ENCODE measurements at regions not wholly inside any gene's neighbourhood (a gene's known extent, or its start where the extent isn't known, plus 50 kb on each side); places are given as distances from the start of the nearest gene placed in this dataset.
A peak's percentile ranks its signal among the peaks of the same experiment; 100 is the strongest.
"Not testable (repeated sequence)": the region's sequence is repeated elsewhere in the genome, so short reads cannot be mapped to it uniquely, and the experiment has no call there.

DNA sequence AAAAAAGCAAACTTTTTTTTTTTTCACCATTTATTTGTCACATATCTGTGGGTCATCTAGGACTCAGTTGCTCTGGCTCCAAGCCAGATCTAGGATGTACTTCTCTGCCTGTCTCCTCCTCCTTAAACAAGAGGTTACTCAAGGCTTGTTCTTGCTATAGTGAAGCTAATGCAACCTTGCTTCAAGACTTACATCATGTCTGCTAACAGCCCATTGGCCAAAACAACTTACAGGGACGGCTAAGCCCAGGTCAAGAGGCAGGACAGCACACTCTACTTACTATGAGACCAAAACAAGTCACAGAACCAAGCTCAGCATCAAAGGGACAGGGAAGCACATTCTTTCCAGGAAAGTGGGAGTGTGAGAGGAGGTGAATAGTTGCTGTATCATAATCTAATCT is 123.8 kb upstream of the BNIP2 start:
- peaks cover 0 to 6% (median 0%) of the 10 kb centered on the region in 7 donors for H3K9me3 Mint-ChIP-seq
- H3K27ac Mint-ChIP-seq: no peak overlapping the region
- H3K4me3 Mint-ChIP-seq: no peak overlapping the region

GRCh38 chr15:59812250-59812870 is 123.2 kb upstream of the BNIP2 start:
- H3K36me3 Mint-ChIP-seq: no peaks in the 10 kb centered on the region
- DNase-seq (no peak), ATAC-seq (ENCODE audit: low read depth in 2 of 2) (no peak)
- H3K4me1 Mint-ChIP-seq: no peaks in the 10 kb centered on the region
- H3K27me3 Mint-ChIP-seq: peaks cover 32 to 46% (median 40%) of the 10 kb centered on the region in 3 donors
- H3K27ac Mint-ChIP-seq: no peak overlapping the region
- no peak overlapping the region for H3K4me3 Mint-ChIP-seq
- peaks cover 0 to 8% (median 0%) of the 10 kb centered on the region in 7 donors for H3K9me3 Mint-ChIP-seq

More for the DNA sequence above, 123.8 kb upstream of the BNIP2 start:
- Mint-ChIP-seq H3K27me3 (peaks cover 38 to 48% (median 45%) of the 10 kb centered on the region in 3 donors), H3K36me3 (no peaks in the 10 kb centered on the region), H3K4me1 (no peaks in the 10 kb centered on the region)
- ATAC-seq (ENCODE audit: low read depth in 2 of 2) (no peak), DNase-seq (no peak)

- H3K27me3 Mint-ChIP-seq: peaks cover 16 to 21% (median 17%) of the 10 kb centered on the region in 3 donors
- not testable (repeated sequence) for H3K4me1 Mint-ChIP-seq; ATAC-seq (ENCODE audit: low read depth in 2 of 2); H3K36me3 Mint-ChIP-seq; H3K4me3 Mint-ChIP-seq; DNase-seq; H3K9me3 Mint-ChIP-seq; H3K27ac Mint-ChIP-seq
These were observed 114.3 kb upstream of the BNIP2 start for GRCh38 chr15:59803293-59803966.

DNA sequence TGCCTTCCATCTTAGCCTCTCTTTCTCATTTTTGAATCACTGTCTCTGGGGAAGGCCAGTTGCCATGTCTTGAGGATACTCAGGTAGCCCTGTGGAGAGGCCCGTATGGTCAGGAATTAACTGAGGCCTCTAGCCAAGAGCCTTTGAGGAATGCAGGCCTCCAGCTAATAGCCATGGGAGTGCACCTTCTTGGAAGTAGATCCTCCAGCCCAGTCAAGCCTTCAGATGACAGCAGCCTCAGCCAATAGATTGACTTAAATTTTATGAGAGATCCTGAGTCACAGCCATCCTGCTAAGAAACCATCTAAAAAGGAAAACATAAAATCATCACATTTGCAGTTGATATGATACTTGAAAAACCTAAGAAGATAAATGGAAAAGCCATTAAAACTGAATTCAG is 112.5 kb upstream of the BNIP2 start:
- no peak overlapping the region for H3K27ac Mint-ChIP-seq
- no peak overlapping the region for H3K4me3 Mint-ChIP-seq
- no peaks in the 10 kb centered on the region for H3K4me1 Mint-ChIP-seq
- no peak for DNase-seq
- peaks cover 17 to 27% (median 21%) of the 10 kb centered on the region in 3 donors for H3K27me3 Mint-ChIP-seq
- H3K36me3 Mint-ChIP-seq: no peaks in the 10 kb centered on the region
- peaks cover 0 to 4% (median 0%) of the 10 kb centered on the region in 7 donors for H3K9me3 Mint-ChIP-seq
- ATAC-seq (ENCODE audit: low read depth in 2 of 2): no peak

GRCh38 chr15:59798605-59798917 is 109.4 kb upstream of the BNIP2 start:
- Mint-ChIP-seq H3K4me1 (no peaks in the 10 kb centered on the region), H3K4me3 (no peak overlapping the region), H3K36me3 (no peaks in the 10 kb centered on the region), H3K27me3 (peaks cover 20 to 47% (median 29%) of the 10 kb centered on the region in 3 donors), H3K9me3 (no peaks in the 10 kb centered on the region), H3K27ac (peak overlapping the region in 2 of 6 donors; percentile 29 to 64)
- DNase-seq (no peak), ATAC-seq (ENCODE audit: low read depth in 2 of 2) (no peak)

DNA sequence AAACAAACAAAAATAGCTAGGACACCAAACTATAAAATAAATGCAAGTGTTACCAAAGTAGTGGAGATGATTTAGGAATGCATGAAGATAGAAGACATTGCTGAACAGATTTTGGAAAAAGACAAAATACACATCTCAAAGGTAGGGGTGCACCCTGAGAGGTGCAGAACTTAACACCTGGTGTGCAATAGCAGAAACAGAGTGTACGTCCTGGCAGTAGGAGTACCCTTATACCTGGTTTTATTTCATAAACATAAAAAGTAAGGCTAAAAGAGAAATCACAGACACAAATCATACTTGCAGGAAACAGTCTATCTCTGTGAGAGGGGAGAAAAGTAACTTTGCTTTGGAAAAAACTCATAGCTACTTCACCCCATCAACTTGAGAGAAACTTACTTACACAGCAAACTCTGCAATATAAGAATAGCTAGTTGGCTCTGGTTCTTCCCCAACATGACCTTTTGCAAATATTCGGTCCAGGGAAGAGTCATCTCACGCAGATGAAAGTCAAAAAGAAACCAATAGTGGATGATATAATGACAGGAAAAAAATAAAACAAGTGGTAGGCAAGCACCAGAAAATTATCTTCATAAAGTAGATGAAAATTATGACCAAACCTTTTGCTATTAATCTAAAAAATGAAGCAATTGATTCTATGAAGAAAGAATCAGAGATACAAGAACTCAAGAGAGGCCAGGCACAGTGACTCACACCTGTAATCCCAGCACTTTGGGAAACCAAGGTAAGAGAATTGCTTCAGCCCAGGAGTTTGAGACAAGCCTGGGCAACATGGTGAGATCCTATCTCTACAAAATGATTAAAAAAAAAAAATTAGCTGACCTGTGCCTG is 108.9 kb upstream of the BNIP2 start:
- Mint-ChIP-seq H3K27me3 (peaks cover 15 to 46% (median 24%) of the 10 kb centered on the region in 3 donors), H3K27ac (peak overlapping the region in 2 of 6 donors; percentile 29 to 64), H3K4me1 (no peaks in the 10 kb centered on the region), H3K4me3 (no peak overlapping the region), H3K36me3 (no peaks in the 10 kb centered on the region), H3K9me3 (no peaks in the 10 kb centered on the region)
- ATAC-seq (ENCODE audit: low read depth in 2 of 2) (no peak), DNase-seq (no peak)

- H3K9me3 Mint-ChIP-seq: peaks cover 0 to 2% (median 0%) of the 10 kb centered on the region in 7 donors
- H3K4me1 Mint-ChIP-seq: no peaks in the 10 kb centered on the region
- DNase-seq: no peak
- no peak for ATAC-seq (ENCODE audit: low read depth in 2 of 2)
- peaks cover 19 to 69% (median 34%) of the 10 kb centered on the region in 3 donors for H3K27me3 Mint-ChIP-seq
- no peak overlapping the region for H3K4me3 Mint-ChIP-seq
- no peaks in the 10 kb centered on the region for H3K36me3 Mint-ChIP-seq
- no peak overlapping the region for H3K27ac Mint-ChIP-seq
These were observed 105.2 kb upstream of the BNIP2 start for GRCh38 chr15:59794229-59794886.

DNA sequence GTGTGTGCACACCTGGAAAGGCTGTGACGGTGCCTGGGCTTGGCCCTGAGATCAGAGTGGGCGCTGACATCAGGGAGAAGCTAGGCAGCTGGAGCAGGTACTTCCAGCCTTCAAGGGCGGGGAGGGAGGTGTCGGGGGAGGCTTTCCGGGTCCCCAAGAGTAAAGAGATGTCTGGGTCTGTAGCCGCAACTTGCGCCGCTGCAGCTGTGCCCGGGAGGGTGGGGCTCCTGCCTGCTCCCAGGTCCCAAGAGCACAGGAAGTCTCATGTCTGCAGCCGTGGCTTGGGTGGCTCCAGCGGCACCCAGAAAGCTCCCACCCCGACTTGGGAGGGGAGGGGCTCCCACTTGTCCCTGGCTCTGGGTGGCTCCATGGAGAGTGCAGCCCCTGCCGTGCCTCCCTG is 103.2 kb upstream of the BNIP2 start:
- H3K4me3 Mint-ChIP-seq: no peak overlapping the region
- no peak overlapping the region for H3K27ac Mint-ChIP-seq
- DNase-seq: no peak

DNA sequence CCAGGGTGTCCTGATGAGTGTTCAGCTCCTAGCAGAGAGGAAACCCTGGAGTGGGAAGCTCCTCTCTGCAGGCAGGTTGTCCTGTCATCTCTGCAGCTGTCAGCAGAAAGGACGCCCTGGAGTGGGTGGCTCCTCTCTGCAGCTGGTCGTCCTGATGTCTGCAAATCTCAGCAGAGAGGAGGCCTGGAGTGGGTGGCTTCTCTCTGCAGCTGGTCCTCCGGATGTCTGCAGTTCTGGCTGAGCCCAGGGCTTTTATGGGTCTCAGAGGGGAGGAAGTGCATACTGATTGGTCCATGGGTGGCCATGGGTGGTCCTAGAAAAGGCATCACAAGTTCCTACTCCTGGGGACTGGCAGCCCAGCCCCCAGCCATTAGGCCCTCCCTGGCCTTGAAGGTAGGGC is 102.6 kb upstream of the BNIP2 start:
- Mint-ChIP-seq H3K27me3 (peaks cover 13 to 56% (median 34%) of the 10 kb centered on the region in 3 donors), H3K4me1 (no peaks in the 10 kb centered on the region), H3K9me3 (peaks cover 0 to 2% (median 0%) of the 10 kb centered on the region in 7 donors), H3K27ac (no peak overlapping the region), H3K36me3 (no peaks in the 10 kb centered on the region), H3K4me3 (no peak overlapping the region)
- no peak for DNase-seq
- no peak for ATAC-seq (ENCODE audit: low read depth in 2 of 2)

More for the DNA sequence above, 103.2 kb upstream of the BNIP2 start:
- Mint-ChIP-seq H3K36me3 (no peaks in the 10 kb centered on the region), H3K9me3 (peaks cover 0 to 2% (median 0%) of the 10 kb centered on the region in 7 donors), H3K27me3 (peaks cover 13 to 53% (median 34%) of the 10 kb centered on the region in 3 donors), H3K4me1 (no peaks in the 10 kb centered on the region)
- ATAC-seq (ENCODE audit: low read depth in 2 of 2): no peak

- H3K4me1 Mint-ChIP-seq: no peaks in the 10 kb centered on the region
- no peaks in the 10 kb centered on the region for H3K36me3 Mint-ChIP-seq
- no peak overlapping the region for H3K4me3 Mint-ChIP-seq
- DNase-seq: no peak
- H3K9me3 Mint-ChIP-seq: peaks cover 0 to 2% (median 0%) of the 10 kb centered on the region in 7 donors
- no peak for ATAC-seq (ENCODE audit: low read depth in 2 of 2)
- H3K27ac Mint-ChIP-seq: no peak overlapping the region
- peaks cover 13 to 55% (median 38%) of the 10 kb centered on the region in 3 donors for H3K27me3 Mint-ChIP-seq
These were observed 102.0 kb upstream of the BNIP2 start for GRCh38 chr15:59791079-59791478.

DNA sequence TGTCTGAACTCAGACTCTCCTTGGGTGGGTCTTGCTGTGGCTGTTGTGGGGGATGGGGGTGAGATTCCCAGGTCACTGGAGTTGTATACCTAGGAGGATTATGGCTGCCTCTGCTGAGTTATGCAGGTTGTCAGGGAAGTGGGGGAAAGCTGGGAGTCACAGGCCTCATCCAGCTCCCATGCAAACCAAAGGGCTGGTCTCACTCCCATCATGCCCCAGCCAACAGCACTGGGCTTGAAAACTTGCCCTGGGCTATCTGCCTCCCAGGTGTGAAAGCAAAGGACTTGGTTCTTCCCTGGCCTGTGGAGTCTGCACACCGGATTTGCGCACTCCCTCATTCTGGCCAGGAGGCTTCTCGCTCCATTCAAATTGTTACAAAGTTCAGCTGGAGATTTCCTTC is 97.3 kb upstream of the BNIP2 start:
- not testable (repeated sequence) for H3K36me3 Mint-ChIP-seq; H3K4me1 Mint-ChIP-seq; H3K4me3 Mint-ChIP-seq; ATAC-seq (ENCODE audit: low read depth in 2 of 2); H3K9me3 Mint-ChIP-seq; DNase-seq
- Mint-ChIP-seq H3K27me3 (peaks cover 0 to 55% (median 47%) of the 10 kb centered on the region in 3 donors), H3K27ac (peak overlapping the region in 1 of 6 donors; percentile 38)

DNA sequence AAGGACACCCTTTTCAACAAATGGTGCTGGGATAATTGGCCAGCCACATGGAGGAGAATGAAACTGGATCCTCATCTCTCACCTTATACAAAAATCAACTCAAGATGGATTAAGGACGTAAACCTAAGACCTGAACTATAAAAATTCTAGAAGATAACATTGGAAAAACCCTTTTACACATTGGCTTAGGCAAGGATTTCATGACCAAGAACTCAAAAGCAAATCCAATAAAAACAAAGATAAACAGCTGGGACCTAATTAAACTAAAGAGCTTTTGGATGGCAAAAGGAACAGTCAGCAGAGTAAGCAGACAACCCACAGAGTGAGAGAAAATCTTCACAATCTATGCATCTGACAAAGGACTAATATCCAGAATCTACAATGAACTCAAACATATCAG is 96.9 kb upstream of the BNIP2 start:
- ATAC-seq (ENCODE audit: low read depth in 2 of 2); H3K36me3 Mint-ChIP-seq; H3K9me3 Mint-ChIP-seq; H3K4me1 Mint-ChIP-seq; DNase-seq; H3K4me3 Mint-ChIP-seq: not testable (repeated sequence)
- Mint-ChIP-seq H3K27ac (peak overlapping the region in 1 of 6 donors; percentile 2), H3K27me3 (peaks cover 0 to 51% (median 48%) of the 10 kb centered on the region in 3 donors)

- not testable (repeated sequence) for H3K27ac Mint-ChIP-seq, H3K36me3 Mint-ChIP-seq
These were observed 94.8 kb upstream of the BNIP2 start for GRCh38 chr15:59783774-59784520.

More at GRCh38 chr15:59783774-59784520, 94.8 kb upstream of the BNIP2 start:
- not testable (repeated sequence) for H3K4me1 Mint-ChIP-seq; DNase-seq; H3K4me3 Mint-ChIP-seq; H3K9me3 Mint-ChIP-seq; ATAC-seq (ENCODE audit: low read depth in 2 of 2)
- peaks cover 0 to 49% (median 47%) of the 10 kb centered on the region in 3 donors for H3K27me3 Mint-ChIP-seq

Measured in naive B cell (primary cell).